DMS79 (cell line): ENCODE measurements at regions not wholly inside any gene's neighbourhood (a gene's known extent, or its start where the extent isn't known, plus 50 kb on each side); places are given as distances from the start of the nearest gene placed in this dataset.
"Not testable (repeated sequence)": the region's sequence is repeated elsewhere in the genome, so short reads cannot be mapped to it uniquely, and the experiment has no call there.

Experiments
- DNase-seq: peaks from one replicate; lab custom pipeline; 2025; lab: John Stamatoyannopoulos, UW

- DNase-seq, result not testable (repeated sequence)
These were observed 111.6 kb downstream of the CRLF3 start for GRCh38 chr17:30712859-30713258.

GRCh38 chr17:30711626-30712507, 112.6 kb downstream of the CRLF3 start:
- not testable (repeated sequence) for DNase-seq

GRCh38 chr17:30711176-30711575, 113.3 kb downstream of the CRLF3 start:
- DNase-seq, result not testable (repeated sequence)

- not testable (repeated sequence) for DNase-seq
These were observed 114.0 kb downstream of the CRLF3 start for GRCh38 chr17:30710276-30711088.

GRCh38 chr17:30709561-30710275, 114.8 kb downstream of the CRLF3 start:
- not testable (repeated sequence) for DNase-seq

- not testable (repeated sequence) for DNase-seq
These were observed 115.4 kb downstream of the CRLF3 start for GRCh38 chr17:30709096-30709495.

GRCh38 chr17:30708241-30709078, 116.0 kb downstream of the CRLF3 start:
- DNase-seq, result peak; percentile 96

GRCh38 chr17:30707724-30708240, 116.7 kb downstream of the CRLF3 start:
- DNase-seq, result peak; percentile 77

GRCh38 chr17:30706461-30707335, 117.8 kb downstream of the CRLF3 start:
- not testable (repeated sequence) for DNase-seq

- DNase-seq, result not testable (repeated sequence)
These were observed 118.5 kb downstream of the CRLF3 start for GRCh38 chr17:30706004-30706403.

GRCh38 chr17:30701498-30701989, 122.9 kb downstream of the CRLF3 start:
- DNase-seq, result no peak

- not testable (repeated sequence) for DNase-seq
These were observed 123.7 kb downstream of the CRLF3 start for GRCh38 chr17:30700833-30701232.

- DNase-seq, result peak; percentile 66
These were observed 126.7 kb downstream of the CRLF3 start for GRCh38 chr17:30697619-30698460.

GRCh38 chr17:30696234-30696633, 128.3 kb downstream of the CRLF3 start:
- DNase-seq, result no peak

GRCh38 chr17:30695265-30695811, 129.2 kb downstream of the CRLF3 start:
- not testable (repeated sequence) for DNase-seq

GRCh38 chr17:30693772-30694171, 130.7 kb downstream of the CRLF3 start:
- not testable (repeated sequence) for DNase-seq

- DNase-seq, result not testable (repeated sequence)
These were observed 135.1 kb downstream of the CRLF3 start for GRCh38 chr17:30689266-30690000.
